D721Med (cell line): ENCODE measurements at regions not wholly inside any gene's neighbourhood (a gene's known extent, or its start where the extent isn't known, plus 50 kb on each side); places are given as distances from the start of the nearest gene placed in this dataset.

Source experiments
- DNase-seq: peaks from one replicate; pipeline ENCODE4 v3.0.0; 2011; ENCODE audit warnings: low spot score; ENCODE audit not compliant: insufficient read length
- FAIRE-seq: peaks from 2 replicates; lab custom pipeline; 2011; peaks lifted over from hg19 to GRCh38; lab: Jason Lieb, UNC
- CTCF ChIP-seq: IDR thresholded peaks from 2 replicates; pipeline ENCODE4 v1.5.1; 2012; ENCODE audit warnings: mild to moderate bottlenecking, control low read depth; ENCODE audit not compliant: insufficient read depth; ENCODE audit errors: missing control alignments

GRCh38 chr4:66433706-66434105 is 763.4 kb upstream of the EPHA5 start:
- DNase-seq (no peak), FAIRE-seq (no peak)
- no peak for TF ChIP-seq CTCF

- no peak for TF ChIP-seq CTCF
- FAIRE-seq (no peak), DNase-seq (no peak)
Measured at GRCh38 chr4:66430856-66431255, 760.6 kb upstream of the EPHA5 start.

- DNase-seq (no peak), FAIRE-seq (no peak)
- no peak for TF ChIP-seq CTCF
Measured at GRCh38 chr4:66429276-66429675, 759.0 kb upstream of the EPHA5 start.

GRCh38 chr4:66416425-66416824 is 746.1 kb upstream of the EPHA5 start:
- no peak for DNase-seq
- TF ChIP-seq CTCF: no peak
- FAIRE-seq: no peak

GRCh38 chr4:66404141-66404540 is 733.9 kb upstream of the EPHA5 start:
- no peak for DNase-seq
- TF ChIP-seq CTCF: no peak
- no peak for FAIRE-seq

GRCh38 chr4:66376921-66377320 is 706.6 kb upstream of the EPHA5 start:
- FAIRE-seq (no peak), DNase-seq (no peak)
- TF ChIP-seq CTCF: no peak

- no peak for TF ChIP-seq CTCF
- no peak for FAIRE-seq
Measured at GRCh38 chr4:66376396-66376795, 706.1 kb upstream of the EPHA5 start.

More at GRCh38 chr4:66376396-66376795, 706.1 kb upstream of the EPHA5 start:
- DNase-seq: no peak
